Nephron progenitor cell (in vitro differentiated cells): ENCODE measurements at regions not wholly inside any gene's neighbourhood (a gene's known extent, or its start where the extent isn't known, plus 50 kb on each side); places are given as distances from the start of the nearest gene placed in this dataset.

ENCODE experiments used
- DNase-seq: peaks from one replicate; pipeline ENCODE4 v3.0.0; 2021
- H3K27ac Mint-ChIP-seq: 2 replicates; pipeline ENCODE4 v1.8.0; 2021; ENCODE audit warnings: mild to moderate bottlenecking, moderate library complexity, mixed read lengths
- H3K27me3 Mint-ChIP-seq: 2 replicates; pipeline ENCODE4 v1.8.0; 2021; ENCODE audit warnings: mild to moderate bottlenecking, low read depth, mixed read lengths; ENCODE audit not compliant: poor library complexity
- H3K36me3 Mint-ChIP-seq: 2 replicates; pipeline ENCODE4 v1.8.0; 2021; ENCODE audit warnings: low read depth, mixed read lengths
- H3K4me1 Mint-ChIP-seq: 2 replicates; pipeline ENCODE4 v1.8.0; 2021; ENCODE audit warnings: mixed read lengths
- H3K4me3 Mint-ChIP-seq: 2 replicates; pipeline ENCODE4 v1.8.0; 2021; ENCODE audit warnings: mild to moderate bottlenecking, moderate library complexity, mixed read lengths
- H3K9me3 Mint-ChIP-seq: 2 replicates; pipeline ENCODE4 v1.8.0; 2021; ENCODE audit warnings: mild to moderate bottlenecking, moderate library complexity, mixed read lengths
- TF ChIP-seq, protein P1 (sequence below): fragments of 200-600 bp; sonication (generic); IDR thresholded peaks from 2 replicates; pipeline ENCODE4 v1.5.0; 2021; ENCODE audit warnings: antibody characterized with exemption

DNA sequence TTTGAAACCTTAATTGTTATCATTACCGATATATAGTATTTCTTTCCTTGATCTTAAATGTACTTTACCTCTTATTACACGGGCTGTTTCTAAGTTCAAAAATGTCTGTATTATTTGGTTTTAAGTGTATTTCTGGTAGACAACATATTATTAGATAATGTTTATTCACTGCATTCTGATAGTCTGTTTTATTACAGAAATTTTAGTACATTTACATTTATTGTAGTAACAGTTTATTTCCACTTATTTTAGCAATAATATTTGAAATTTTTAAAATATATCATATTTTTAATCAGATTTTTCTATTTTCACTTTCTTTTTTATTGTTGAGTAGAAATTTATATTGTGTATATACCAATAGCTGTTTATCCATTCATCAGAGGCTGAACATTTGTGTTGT, 1195.2 kb downstream of the TBC1D22A start:
- Mint-ChIP-seq H3K36me3 (no peaks in the 10 kb centered on the region), H3K9me3 (peaks cover 36% of the 10 kb centered on the region)

DNA sequence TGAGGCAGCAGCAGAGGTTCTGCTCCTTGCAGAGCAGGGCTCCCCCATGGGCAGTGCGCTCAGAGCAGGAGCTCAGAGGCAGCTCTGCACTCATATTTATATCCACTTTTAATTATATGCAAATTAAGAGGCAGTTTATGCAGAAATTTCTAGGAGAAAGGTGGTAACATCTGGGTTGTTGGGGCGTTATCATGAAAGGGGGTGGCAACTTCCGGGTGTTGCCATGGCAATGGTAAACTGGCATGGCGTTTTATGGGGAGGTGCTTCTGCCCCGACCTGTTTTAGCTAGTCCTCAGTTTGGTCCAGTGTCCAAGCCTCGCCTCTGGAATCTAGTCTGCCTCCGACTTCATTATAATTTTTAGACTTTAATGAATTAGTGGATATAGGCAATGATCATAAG, 1191.7 kb downstream of the TBC1D22A start:
- Mint-ChIP-seq H3K9me3 (peaks cover 51% of the 10 kb centered on the region), H3K27me3 (peaks cover 13% of the 10 kb centered on the region), H3K4me3 (no peak overlapping the region), H3K36me3 (no peaks in the 10 kb centered on the region), H3K4me1 (no peaks in the 10 kb centered on the region), H3K27ac (no peak overlapping the region)
- TF ChIP-seq, protein P1, sequence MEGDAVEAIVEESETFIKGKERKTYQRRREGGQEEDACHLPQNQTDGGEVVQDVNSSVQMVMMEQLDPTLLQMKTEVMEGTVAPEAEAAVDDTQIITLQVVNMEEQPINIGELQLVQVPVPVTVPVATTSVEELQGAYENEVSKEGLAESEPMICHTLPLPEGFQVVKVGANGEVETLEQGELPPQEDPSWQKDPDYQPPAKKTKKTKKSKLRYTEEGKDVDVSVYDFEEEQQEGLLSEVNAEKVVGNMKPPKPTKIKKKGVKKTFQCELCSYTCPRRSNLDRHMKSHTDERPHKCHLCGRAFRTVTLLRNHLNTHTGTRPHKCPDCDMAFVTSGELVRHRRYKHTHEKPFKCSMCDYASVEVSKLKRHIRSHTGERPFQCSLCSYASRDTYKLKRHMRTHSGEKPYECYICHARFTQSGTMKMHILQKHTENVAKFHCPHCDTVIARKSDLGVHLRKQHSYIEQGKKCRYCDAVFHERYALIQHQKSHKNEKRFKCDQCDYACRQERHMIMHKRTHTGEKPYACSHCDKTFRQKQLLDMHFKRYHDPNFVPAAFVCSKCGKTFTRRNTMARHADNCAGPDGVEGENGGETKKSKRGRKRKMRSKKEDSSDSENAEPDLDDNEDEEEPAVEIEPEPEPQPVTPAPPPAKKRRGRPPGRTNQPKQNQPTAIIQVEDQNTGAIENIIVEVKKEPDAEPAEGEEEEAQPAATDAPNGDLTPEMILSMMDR = no peak
- no peak for DNase-seq

More for the DNA sequence above, 1195.2 kb downstream of the TBC1D22A start:
- Mint-ChIP-seq H3K27ac (no peak overlapping the region), H3K4me3 (no peak overlapping the region), H3K27me3 (peaks cover 8% of the 10 kb centered on the region), H3K4me1 (no peaks in the 10 kb centered on the region)
- DNase-seq = no peak
- TF ChIP-seq, protein P1 = no peak

DNA sequence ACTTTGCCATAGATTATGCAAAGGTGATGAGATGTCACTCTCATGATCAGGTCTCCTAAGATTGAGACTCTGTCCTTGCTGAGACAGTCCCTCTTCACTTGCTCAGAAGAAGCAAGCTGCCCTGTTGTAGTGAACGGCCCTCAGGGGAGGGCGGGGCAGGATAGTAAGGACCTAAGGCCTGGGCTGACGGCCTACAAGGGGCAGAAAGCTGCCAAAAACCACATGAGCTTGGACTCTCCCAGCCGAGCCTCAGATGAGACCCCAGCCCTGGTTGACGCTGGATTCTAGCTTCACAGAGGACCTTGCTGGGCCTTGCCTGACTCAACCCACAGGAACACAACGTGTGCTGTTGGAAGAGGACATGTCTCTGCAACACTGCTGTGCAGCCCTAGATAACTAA, 1182.5 kb downstream of the TBC1D22A start:
- TF ChIP-seq, protein P1 = no peak
- peaks cover 10% of the 10 kb centered on the region for H3K27me3 Mint-ChIP-seq
- peaks cover 71% of the 10 kb centered on the region for H3K9me3 Mint-ChIP-seq
- no peak overlapping the region for H3K27ac Mint-ChIP-seq
- H3K4me3 Mint-ChIP-seq = no peak overlapping the region
- H3K4me1 Mint-ChIP-seq = no peaks in the 10 kb centered on the region
- no peaks in the 10 kb centered on the region for H3K36me3 Mint-ChIP-seq
- DNase-seq = no peak

DNA sequence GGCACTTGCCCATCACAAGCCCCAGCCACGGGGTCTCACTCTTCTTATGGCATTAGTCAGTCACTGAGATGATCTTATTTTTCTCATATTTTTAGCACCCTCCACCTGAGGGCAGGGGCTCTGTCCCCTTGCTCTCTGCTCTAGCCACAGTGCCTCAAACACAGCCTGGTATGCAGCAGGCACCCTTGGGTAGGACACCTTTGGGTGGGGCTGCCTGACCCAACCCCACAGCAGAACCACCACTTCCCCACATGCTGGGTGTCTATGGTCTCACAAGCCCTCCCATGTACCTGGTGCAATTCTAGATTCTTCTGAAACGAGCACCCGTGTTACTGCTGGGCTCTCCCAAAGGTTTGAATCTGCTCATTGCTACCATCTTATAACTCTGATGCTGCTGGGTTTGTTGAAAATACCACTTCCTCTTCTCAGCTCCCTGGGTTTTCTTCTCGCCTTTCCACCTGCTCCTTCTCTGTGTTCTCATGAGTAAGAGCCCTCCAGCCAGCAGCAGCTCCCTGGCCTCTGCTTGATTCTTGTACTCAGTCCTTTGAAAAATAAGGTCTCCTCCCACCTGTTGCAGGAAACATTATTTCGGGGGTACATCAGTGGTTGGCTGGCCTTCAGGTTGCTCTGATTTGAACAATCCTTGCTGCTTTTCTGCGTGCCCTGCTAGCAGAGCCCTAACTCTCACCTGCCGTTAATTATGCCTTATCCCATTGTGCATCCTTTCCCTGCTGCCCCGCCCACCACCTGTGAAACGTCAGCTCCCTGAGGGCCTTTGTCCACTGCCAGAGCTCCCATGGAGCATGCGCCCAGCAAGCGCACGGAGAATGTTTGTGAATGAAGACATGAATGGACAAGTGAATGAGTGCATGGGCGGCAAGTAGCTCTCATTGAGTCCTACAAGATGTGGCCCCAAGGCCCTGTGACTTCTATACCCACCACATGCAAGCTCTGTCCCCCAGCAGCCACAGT, 1181.6 kb downstream of the TBC1D22A start:
- Mint-ChIP-seq H3K27me3 (peaks cover 10% of the 10 kb centered on the region), H3K27ac (no peak overlapping the region), H3K4me1 (no peaks in the 10 kb centered on the region), H3K4me3 (no peak overlapping the region), H3K9me3 (peaks cover 67% of the 10 kb centered on the region), H3K36me3 (no peaks in the 10 kb centered on the region)
- DNase-seq = no peak
- TF ChIP-seq, protein P1 = no peak

DNA sequence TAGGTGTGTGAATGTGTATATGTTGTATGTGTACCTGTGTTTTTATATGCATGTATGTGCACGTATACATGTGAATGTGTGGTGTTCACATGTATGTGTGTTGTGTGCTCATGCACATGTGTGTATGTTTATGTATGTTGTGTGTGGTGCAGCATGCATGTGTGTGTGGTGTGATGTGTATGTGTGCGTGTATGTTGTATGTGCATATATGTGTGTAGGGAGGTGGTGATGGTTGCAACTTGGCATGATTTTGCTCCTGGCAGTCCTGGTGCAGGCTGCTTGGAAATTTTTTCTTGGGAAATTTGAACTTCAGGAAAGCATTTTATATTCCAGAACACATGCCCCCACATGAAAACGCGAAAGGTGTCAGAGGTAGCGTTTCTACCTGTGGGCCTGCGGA, 1177.8 kb downstream of the TBC1D22A start:
- TF ChIP-seq, protein P1 = no peak
- Mint-ChIP-seq H3K9me3 (peaks cover 75% of the 10 kb centered on the region), H3K27ac (no peak overlapping the region), H3K27me3 (peaks cover 6% of the 10 kb centered on the region), H3K4me1 (no peaks in the 10 kb centered on the region), H3K36me3 (no peaks in the 10 kb centered on the region), H3K4me3 (no peak overlapping the region)
- no peak for DNase-seq

DNA sequence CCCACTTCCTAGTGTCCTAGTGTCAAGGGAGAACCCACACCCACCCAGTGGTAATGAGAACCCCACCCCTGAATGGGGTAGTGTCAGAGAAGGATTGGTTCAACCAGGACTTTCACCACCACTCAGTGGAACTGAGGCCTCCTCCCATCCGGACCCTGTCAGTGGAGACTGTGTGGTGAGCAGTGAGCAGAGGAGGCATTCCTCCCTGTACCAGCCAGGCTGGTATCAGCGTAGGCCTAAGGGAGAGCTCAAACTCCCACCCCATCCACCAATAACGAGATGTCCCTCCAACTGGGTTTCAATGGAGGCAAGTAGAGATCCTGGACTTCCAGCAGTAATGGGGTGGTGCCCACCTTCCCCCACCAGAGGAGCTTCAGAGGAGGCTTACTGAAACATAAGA, 1171.4 kb downstream of the TBC1D22A start:
- H3K4me3 Mint-ChIP-seq = no peak overlapping the region
- peaks cover 81% of the 10 kb centered on the region for H3K9me3 Mint-ChIP-seq
- TF ChIP-seq, protein P1 = no peak
- H3K27ac Mint-ChIP-seq = no peak overlapping the region
- DNase-seq = no peak
- no peaks in the 10 kb centered on the region for H3K36me3 Mint-ChIP-seq
- H3K4me1 Mint-ChIP-seq = no peaks in the 10 kb centered on the region
- no peaks in the 10 kb centered on the region for H3K27me3 Mint-ChIP-seq
